ENCODE measurements at regions not wholly inside any gene's neighbourhood (a gene's known extent, or its start where the extent isn't known, plus 50 kb on each side); places are given as distances from the start of the nearest gene placed in this dataset.

DNA sequence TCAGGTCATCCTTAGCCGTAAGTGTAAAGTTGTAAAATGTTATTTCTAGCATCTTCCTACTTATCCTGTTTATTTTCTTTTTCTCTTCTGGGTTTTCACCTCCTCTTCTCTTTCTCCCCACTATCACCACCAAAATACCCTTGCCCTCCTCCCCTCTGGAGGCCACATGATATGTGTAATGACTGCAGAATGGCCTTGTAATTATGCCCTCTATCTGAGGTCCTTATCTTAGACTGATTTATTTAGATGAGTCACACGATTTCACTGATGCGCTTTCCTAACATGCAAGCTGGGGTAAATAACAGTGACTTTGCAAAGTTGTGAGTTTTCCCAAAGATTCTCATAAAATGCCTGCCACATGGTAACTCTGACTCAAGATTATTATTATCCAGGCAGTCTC is 231.8 kb upstream of the GPRIN3 start:
- TF ChIP-seq, protein P1, sequence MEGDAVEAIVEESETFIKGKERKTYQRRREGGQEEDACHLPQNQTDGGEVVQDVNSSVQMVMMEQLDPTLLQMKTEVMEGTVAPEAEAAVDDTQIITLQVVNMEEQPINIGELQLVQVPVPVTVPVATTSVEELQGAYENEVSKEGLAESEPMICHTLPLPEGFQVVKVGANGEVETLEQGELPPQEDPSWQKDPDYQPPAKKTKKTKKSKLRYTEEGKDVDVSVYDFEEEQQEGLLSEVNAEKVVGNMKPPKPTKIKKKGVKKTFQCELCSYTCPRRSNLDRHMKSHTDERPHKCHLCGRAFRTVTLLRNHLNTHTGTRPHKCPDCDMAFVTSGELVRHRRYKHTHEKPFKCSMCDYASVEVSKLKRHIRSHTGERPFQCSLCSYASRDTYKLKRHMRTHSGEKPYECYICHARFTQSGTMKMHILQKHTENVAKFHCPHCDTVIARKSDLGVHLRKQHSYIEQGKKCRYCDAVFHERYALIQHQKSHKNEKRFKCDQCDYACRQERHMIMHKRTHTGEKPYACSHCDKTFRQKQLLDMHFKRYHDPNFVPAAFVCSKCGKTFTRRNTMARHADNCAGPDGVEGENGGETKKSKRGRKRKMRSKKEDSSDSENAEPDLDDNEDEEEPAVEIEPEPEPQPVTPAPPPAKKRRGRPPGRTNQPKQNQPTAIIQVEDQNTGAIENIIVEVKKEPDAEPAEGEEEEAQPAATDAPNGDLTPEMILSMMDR (IDR thresholded peaks at IDR 0.05; ENCODE audit: low read depth, low read length), result no peak
- no peak for TF ChIP-seq EZH2phosphoT487 (IDR thresholded peaks at IDR 0.05; ENCODE audit: low read depth)
